ENCODE measurements at regions not wholly inside any gene's neighbourhood (a gene's known extent, or its start where the extent isn't known, plus 50 kb on each side); places are given as distances from the start of the nearest gene placed in this dataset.
"Not testable (repeated sequence)": the region's sequence is repeated elsewhere in the genome, so short reads cannot be mapped to it uniquely, and the experiment has no call there.

- no peak overlapping the region for H3K4me3 ChIP-seq
- no peaks in the 10 kb centered on the region for H3K9me3 ChIP-seq
- TF ChIP-seq POLR2A (IDR thresholded peaks at IDR 0.05) (no peak), POLR2AphosphoS5 (IDR thresholded peaks at IDR 0.05) (no peak)
- TF ChIP-seq, protein P1, sequence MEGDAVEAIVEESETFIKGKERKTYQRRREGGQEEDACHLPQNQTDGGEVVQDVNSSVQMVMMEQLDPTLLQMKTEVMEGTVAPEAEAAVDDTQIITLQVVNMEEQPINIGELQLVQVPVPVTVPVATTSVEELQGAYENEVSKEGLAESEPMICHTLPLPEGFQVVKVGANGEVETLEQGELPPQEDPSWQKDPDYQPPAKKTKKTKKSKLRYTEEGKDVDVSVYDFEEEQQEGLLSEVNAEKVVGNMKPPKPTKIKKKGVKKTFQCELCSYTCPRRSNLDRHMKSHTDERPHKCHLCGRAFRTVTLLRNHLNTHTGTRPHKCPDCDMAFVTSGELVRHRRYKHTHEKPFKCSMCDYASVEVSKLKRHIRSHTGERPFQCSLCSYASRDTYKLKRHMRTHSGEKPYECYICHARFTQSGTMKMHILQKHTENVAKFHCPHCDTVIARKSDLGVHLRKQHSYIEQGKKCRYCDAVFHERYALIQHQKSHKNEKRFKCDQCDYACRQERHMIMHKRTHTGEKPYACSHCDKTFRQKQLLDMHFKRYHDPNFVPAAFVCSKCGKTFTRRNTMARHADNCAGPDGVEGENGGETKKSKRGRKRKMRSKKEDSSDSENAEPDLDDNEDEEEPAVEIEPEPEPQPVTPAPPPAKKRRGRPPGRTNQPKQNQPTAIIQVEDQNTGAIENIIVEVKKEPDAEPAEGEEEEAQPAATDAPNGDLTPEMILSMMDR (IDR thresholded peaks at IDR 0.05) = no peak
- no peak overlapping the region for H3K27ac ChIP-seq
- DNase-seq = no peak
- intact Hi-C loops (cut with DNase I) = no loop called here
- WGBS, 2 donors = 84 to 90% methylated on average over 24 of the region's 24 CpGs
- H3K27me3 ChIP-seq = peaks cover 0 to 19% (median 0%) of the 10 kb centered on the region in 3 donors
- H3K36me3 ChIP-seq = no peaks in the 10 kb centered on the region
- no peaks in the 10 kb centered on the region for H3K4me1 ChIP-seq
These were observed 1410.2 kb downstream of the BRD1 start for GRCh38 chr22:48417225-48418070.

DNA sequence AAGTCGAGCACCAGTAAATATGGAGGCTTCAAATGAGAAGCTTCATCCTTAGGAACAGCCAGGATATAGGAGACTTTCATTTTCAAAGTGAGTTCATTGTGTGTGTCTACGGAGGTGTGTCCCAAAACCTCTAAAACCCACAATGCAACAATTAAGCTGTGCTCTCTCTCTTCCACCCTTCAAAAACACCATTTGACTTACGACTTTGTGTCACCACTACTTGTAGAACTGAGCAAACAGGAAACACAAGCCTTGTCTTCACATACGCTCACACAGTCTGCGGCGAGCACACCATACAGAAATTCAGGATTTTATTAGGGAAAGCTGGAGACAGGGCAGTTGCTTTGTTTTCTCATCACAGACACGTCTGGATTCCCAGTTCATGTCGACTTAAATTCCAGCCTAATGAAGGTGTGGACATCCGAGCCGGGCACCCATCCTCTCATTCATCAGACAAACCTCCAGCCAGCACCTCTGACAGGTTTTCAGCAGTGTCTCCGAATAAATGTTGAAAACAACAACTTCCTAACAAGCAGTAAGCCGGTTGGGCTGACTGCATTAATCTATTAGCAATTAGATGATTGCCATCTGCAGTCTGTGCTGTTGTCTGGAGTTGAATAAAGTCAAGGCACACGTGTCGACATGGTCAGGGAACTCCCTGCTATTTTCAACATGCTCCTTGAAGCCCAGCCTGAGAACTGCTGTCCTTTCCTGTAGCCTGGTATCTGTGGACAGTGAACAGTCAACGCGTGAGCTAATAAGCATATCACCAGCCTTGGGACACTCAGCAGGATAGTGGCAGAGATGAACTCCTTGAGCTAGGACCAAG is 1411.1 kb downstream of the BRD1 start:
- H3K36me3 ChIP-seq = no peaks in the 10 kb centered on the region
- no peak overlapping the region for H3K4me3 ChIP-seq
- no peak for DNase-seq
- H3K27me3 ChIP-seq = peaks cover 0 to 19% (median 0%) of the 10 kb centered on the region in 3 donors
- TF ChIP-seq, protein P1 (IDR thresholded peaks at IDR 0.05) = no peak
- no peak for TF ChIP-seq EP300 (IDR thresholded peaks at IDR 0.05)
- no peak for TF ChIP-seq POLR2AphosphoS5 (IDR thresholded peaks at IDR 0.05)
- no peak for TF ChIP-seq POLR2A (IDR thresholded peaks at IDR 0.05)
- H3K4me1 ChIP-seq = no peaks in the 10 kb centered on the region
- intact Hi-C loops (cut with DNase I) = no loop called here
- WGBS, 2 donors = 48 to 61% methylated on average over 16 of the region's 16 CpGs
- no peaks in the 10 kb centered on the region for H3K9me3 ChIP-seq
- no peak overlapping the region for H3K27ac ChIP-seq

- Histone ChIP-seq H3K27ac (no peak overlapping the region), H3K9me3 (no peaks in the 10 kb centered on the region), H3K4me1 (no peaks in the 10 kb centered on the region), H3K4me3 (no peak overlapping the region), H3K27me3 (peaks cover 0 to 19% (median 0%) of the 10 kb centered on the region in 3 donors), H3K36me3 (no peaks in the 10 kb centered on the region)
- WGBS, 2 donors = 80 to 83% methylated on average over 14 of the region's 14 CpGs
- TF ChIP-seq, protein P1 (IDR thresholded peaks at IDR 0.05) = no peak
- TF ChIP-seq POLR2AphosphoS5 (IDR thresholded peaks at IDR 0.05) = no peak
- no peak for TF ChIP-seq POLR2A (IDR thresholded peaks at IDR 0.05)
- no peak for TF ChIP-seq EP300 (IDR thresholded peaks at IDR 0.05)
- no peak for DNase-seq
- intact Hi-C loops (cut with DNase I) = no loop called here
These were observed 1412.2 kb downstream of the BRD1 start for GRCh38 chr22:48415520-48415919.

- DNase-seq = no peak
- Histone ChIP-seq H3K9me3 (no peaks in the 10 kb centered on the region), H3K27me3 (peaks cover 0 to 19% (median 0%) of the 10 kb centered on the region in 3 donors), H3K36me3 (no peaks in the 10 kb centered on the region), H3K27ac (no peak overlapping the region), H3K4me1 (no peaks in the 10 kb centered on the region), H3K4me3 (no peak overlapping the region)
- WGBS, 2 donors = 92 to 93% methylated on average over 3 of the region's 3 CpGs
- intact Hi-C loops (cut with DNase I) = no loop called here
- TF ChIP-seq EP300 (IDR thresholded peaks at IDR 0.05) (no peak), POLR2AphosphoS5 (IDR thresholded peaks at IDR 0.05) (no peak), POLR2A (IDR thresholded peaks at IDR 0.05) (no peak)
- TF ChIP-seq, protein P1 (IDR thresholded peaks at IDR 0.05) = no peak
These were observed 1413.0 kb downstream of the BRD1 start for GRCh38 chr22:48414651-48415050.

DNA sequence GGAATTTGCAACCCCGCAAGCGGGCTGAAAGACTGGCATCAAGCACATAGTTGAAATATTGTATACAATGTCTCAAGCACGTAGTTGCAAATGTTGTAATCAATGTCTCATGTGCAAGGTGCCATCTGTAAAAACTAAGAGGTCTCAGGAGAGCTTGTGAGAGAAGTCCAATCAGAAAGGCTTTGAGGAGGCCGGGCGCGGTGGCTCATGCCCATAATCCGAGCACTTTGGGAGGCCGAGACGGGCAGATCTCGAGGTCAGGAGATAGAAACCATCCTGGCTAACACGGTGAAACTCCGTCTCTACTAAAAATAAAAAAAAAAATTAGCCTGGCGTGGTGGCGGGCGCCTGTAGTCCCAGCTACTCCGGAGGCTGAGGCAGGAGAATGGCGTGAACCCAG is 1414.7 kb downstream of the BRD1 start:
- H3K4me3 ChIP-seq; H3K9me3 ChIP-seq; H3K27ac ChIP-seq; H3K36me3 ChIP-seq; intact Hi-C loops (cut with DNase I); DNase-seq; H3K4me1 ChIP-seq: not testable (repeated sequence)
- WGBS, 2 donors = 93 to 94% methylated on average over 17 of the region's 17 CpGs
- peaks cover 0 to 17% (median 0%) of the 10 kb centered on the region in 3 donors for H3K27me3 ChIP-seq
